K562 (cell line): ENCODE measurements at regions not wholly inside any gene's neighbourhood (a gene's known extent, or its start where the extent isn't known, plus 50 kb on each side); places are given as distances from the start of the nearest gene placed in this dataset.
A peak's percentile ranks its signal among the peaks of the same experiment; 100 is the strongest.

Experiments used
- ARNT ChIP-seq, 2 experiments: fragments of 450-650 bp; IDR thresholded peaks; 2 replicates each; pipeline ENCODE4 v1.6.1; 2016; ENCODE audit warnings: mild to moderate bottlenecking in 1 of 2
- CBX2 ChIP-seq: fragments of 200-600 bp; sonication (generic); IDR thresholded peaks from one replicate; pipeline ENCODE4 v1.6.1; 2012; ENCODE audit warnings: mild to moderate bottlenecking, low read length, inconsistent platforms; ENCODE audit not compliant: insufficient read depth, poor library complexity, severe bottlenecking
- DDX20 ChIP-seq: fragments of 450-650 bp; IDR thresholded peaks from 2 replicates; pipeline ENCODE4 v1.6.1; 2016; ENCODE audit warnings: missing genetic modification characterization, low read depth, mild to moderate bottlenecking, missing compliant biosample characterization, moderate library complexity
- GATAD2B ChIP-seq: fragments of 450-650 bp; IDR thresholded peaks from 2 replicates; pipeline ENCODE4 v1.6.1; 2017; ENCODE audit warnings: mild to moderate bottlenecking, borderline replicate concordance
- MXI1 ChIP-seq: IDR thresholded peaks from 2 replicates; pipeline ENCODE4 v1.6.1; 2011; ENCODE audit warnings: low read depth, mild to moderate bottlenecking, improper control_type of control experiment, low read length
- NR4A1 ChIP-seq, 2 experiments: fragments of 250-450 bp in 1 of 2; fragments of 450-650 bp in 1 of 2; sonication (Bioruptor Pico) in 1 of 2; IDR thresholded peaks; 2 replicates each; pipeline versions ENCODE4 v1.4.0 to v1.6.1; 2016 to 2020; ENCODE audit warnings: mild to moderate bottlenecking in 2 of 2, missing compliant biosample characterization in 1 of 2, missing genetic modification characterization in 1 of 2, moderate library complexity in 1 of 2
- PCBP1 ChIP-seq: fragments of 200-400 bp; formaldehyde crosslinking; IDR thresholded peaks from 2 replicates; pipeline ENCODE4 v1.6.1; 2018; ENCODE audit warnings: mild to moderate bottlenecking, low read depth, low read length; ENCODE audit not compliant: poor library complexity, severe bottlenecking
- POLR2A ChIP-seq: fragments of 450-650 bp; conservative IDR thresholded peaks from 2 replicates; pipeline ENCODE4 v1.6.1; 2016
- POLR3G ChIP-seq: IDR thresholded peaks from 2 replicates; pipeline ENCODE4 v1.6.1; 2011; ENCODE audit not compliant: insufficient read length, insufficient replicate concordance; ENCODE audit errors: extremely low read depth
- PTBP1 ChIP-seq: fragments of 200-400 bp; formaldehyde crosslinking; IDR thresholded peaks from 2 replicates; pipeline ENCODE4 v1.6.1; 2017; ENCODE audit warnings: low read depth, low read length
- PYGO2 ChIP-seq: fragments of 450-650 bp; IDR thresholded peaks from 2 replicates; pipeline ENCODE4 v1.6.1; 2016; ENCODE audit warnings: mild to moderate bottlenecking, missing genetic modification characterization, moderate library complexity, missing compliant biosample characterization
- SMARCE1 ChIP-seq: fragments of 450-650 bp; IDR thresholded peaks from 2 replicates; pipeline ENCODE4 v1.7.1; 2016; ENCODE audit warnings: mild to moderate bottlenecking
- ZNF707 ChIP-seq: fragments of 250-450 bp; sonication (Bioruptor Pico); conservative IDR thresholded peaks from 2 replicates; pipeline ENCODE4 v1.8.0; 2022; ENCODE audit warnings: inconsistent platforms, mild to moderate bottlenecking, moderate library complexity
- ZZZ3 ChIP-seq: fragments of 450-650 bp; IDR thresholded peaks from 2 replicates; pipeline ENCODE4 v1.6.1; 2016; ENCODE audit warnings: antibody characterized with exemption, mild to moderate bottlenecking, moderate library complexity
- TF ChIP-seq, protein P1 (sequence below): fragments of 200-400 bp; formaldehyde crosslinking; IDR thresholded peaks from 2 replicates; pipeline ENCODE4 v1.6.1; 2017; ENCODE audit warnings: mild to moderate bottlenecking, low read depth, low read length, moderate library complexity
- TF ChIP-seq, protein P2 (sequence below): sonication (generic); formaldehyde crosslinking; IDR thresholded peaks from 2 replicates; pipeline ENCODE4 v1.8.0; 2022; ENCODE audit warnings: missing genetic modification reagents, mild to moderate bottlenecking, moderate library complexity, borderline replicate concordance
- TF ChIP-seq, protein P3 (sequence below): fragments of 250-450 bp; sonication (Bioruptor Pico); IDR thresholded peaks from 2 replicates; pipeline ENCODE4 v1.5.0; 2021; ENCODE audit warnings: mild to moderate bottlenecking, borderline replicate concordance
- TF ChIP-seq, protein P4 (sequence below): fragments of 250-450 bp; sonication (Bioruptor Pico); IDR thresholded peaks from 2 replicates; pipeline ENCODE4 v1.8.0; 2022; ENCODE audit warnings: inconsistent platforms
- TF ChIP-seq, protein P5 (sequence below): sonication (generic); formaldehyde crosslinking; IDR thresholded peaks from 2 replicates; pipeline ENCODE4 v1.9.0; 2022; ENCODE audit warnings: mild to moderate bottlenecking, missing genetic modification reagents

DNA sequence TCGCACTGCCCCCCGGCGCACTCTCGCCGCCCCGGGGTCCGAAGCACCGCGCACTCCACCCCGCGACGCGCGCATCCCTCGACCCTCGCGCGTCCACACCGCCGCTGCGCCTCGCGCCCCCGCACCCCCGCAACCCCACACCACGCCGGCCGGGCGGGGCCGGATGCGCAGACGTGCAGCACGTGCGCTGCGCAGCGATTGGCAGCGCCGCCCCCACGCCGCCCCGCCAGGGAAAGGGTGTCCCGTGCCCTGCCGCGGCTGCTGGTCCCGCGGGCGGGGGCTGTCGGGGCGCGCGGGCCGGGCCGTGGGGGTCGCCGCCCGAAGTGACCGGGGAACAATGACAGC, 53.7 kb upstream of the KDM7A start (continued):
- TF ChIP-seq ARNT (IDR thresholded peaks at IDR 0.05) (no peak), GATAD2B (peak; percentile 72; the same call in 1 of the 2 replicates), DDX20 (tag) (no peak), ZZZ3 (no peak), NR4A1 (CRISPR knock-in tag; IDR thresholded peaks at IDR 0.05) (no peak), NR4A1 (tag; IDR thresholded peaks at IDR 0.05) (no peak), SMARCE1 (no peak), PCBP1 (peak; percentile 71), CBX2 (no peak), POLR3G (no peak), PTBP1 (no peak), ZNF707 (CRISPR knock-in tag) (no peak), POLR2A (no peak), PYGO2 (tag) (no peak), MXI1 (no peak)
- TF ChIP-seq, protein P1, sequence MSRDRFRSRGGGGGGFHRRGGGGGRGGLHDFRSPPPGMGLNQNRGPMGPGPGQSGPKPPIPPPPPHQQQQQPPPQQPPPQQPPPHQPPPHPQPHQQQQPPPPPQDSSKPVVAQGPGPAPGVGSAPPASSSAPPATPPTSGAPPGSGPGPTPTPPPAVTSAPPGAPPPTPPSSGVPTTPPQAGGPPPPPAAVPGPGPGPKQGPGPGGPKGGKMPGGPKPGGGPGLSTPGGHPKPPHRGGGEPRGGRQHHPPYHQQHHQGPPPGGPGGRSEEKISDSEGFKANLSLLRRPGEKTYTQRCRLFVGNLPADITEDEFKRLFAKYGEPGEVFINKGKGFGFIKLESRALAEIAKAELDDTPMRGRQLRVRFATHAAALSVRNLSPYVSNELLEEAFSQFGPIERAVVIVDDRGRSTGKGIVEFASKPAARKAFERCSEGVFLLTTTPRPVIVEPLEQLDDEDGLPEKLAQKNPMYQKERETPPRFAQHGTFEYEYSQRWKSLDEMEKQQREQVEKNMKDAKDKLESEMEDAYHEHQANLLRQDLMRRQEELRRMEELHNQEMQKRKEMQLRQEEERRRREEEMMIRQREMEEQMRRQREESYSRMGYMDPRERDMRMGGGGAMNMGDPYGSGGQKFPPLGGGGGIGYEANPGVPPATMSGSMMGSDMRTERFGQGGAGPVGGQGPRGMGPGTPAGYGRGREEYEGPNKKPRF, result no peak
- TF ChIP-seq, protein P2, sequence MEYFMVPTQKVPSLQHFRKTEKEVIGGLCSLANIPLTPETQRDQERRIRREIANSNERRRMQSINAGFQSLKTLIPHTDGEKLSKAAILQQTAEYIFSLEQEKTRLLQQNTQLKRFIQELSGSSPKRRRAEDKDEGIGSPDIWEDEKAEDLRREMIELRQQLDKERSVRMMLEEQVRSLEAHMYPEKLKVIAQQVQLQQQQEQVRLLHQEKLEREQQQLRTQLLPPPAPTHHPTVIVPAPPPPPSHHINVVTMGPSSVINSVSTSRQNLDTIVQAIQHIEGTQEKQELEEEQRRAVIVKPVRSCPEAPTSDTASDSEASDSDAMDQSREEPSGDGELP, result 0 out of 2 replicates have a peak, but pooled peaks have one; percentile 4
- TF ChIP-seq, protein P3, sequence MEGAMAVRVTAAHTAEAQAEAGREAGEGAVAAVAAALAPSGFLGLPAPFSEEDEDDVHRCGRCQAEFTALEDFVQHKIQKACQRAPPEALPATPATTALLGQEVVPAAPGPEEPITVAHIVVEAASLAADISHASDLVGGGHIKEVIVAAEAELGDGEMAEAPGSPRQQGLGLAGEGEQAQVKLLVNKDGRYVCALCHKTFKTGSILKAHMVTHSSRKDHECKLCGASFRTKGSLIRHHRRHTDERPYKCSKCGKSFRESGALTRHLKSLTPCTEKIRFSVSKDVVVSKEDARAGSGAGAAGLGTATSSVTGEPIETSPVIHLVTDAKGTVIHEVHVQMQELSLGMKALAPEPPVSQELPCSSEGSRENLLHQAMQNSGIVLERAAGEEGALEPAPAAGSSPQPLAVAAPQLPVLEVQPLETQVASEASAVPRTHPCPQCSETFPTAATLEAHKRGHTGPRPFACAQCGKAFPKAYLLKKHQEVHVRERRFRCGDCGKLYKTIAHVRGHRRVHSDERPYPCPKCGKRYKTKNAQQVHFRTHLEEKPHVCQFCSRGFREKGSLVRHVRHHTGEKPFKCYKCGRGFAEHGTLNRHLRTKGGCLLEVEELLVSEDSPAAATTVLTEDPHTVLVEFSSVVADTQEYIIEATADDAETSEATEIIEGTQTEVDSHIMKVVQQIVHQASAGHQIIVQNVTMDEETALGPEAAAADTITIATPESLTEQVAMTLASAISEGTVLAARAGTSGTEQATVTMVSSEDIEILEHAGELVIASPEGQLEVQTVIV (CRISPR knock-in tag), result no peak
- TF ChIP-seq, protein P4, sequence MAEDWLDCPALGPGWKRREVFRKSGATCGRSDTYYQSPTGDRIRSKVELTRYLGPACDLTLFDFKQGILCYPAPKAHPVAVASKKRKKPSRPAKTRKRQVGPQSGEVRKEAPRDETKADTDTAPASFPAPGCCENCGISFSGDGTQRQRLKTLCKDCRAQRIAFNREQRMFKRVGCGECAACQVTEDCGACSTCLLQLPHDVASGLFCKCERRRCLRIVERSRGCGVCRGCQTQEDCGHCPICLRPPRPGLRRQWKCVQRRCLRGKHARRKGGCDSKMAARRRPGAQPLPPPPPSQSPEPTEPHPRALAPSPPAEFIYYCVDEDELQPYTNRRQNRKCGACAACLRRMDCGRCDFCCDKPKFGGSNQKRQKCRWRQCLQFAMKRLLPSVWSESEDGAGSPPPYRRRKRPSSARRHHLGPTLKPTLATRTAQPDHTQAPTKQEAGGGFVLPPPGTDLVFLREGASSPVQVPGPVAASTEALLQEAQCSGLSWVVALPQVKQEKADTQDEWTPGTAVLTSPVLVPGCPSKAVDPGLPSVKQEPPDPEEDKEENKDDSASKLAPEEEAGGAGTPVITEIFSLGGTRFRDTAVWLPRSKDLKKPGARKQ (CRISPR knock-in tag), result 0 out of 2 replicates have a peak, but pooled peaks have one; percentile 23
- TF ChIP-seq, protein P5, sequence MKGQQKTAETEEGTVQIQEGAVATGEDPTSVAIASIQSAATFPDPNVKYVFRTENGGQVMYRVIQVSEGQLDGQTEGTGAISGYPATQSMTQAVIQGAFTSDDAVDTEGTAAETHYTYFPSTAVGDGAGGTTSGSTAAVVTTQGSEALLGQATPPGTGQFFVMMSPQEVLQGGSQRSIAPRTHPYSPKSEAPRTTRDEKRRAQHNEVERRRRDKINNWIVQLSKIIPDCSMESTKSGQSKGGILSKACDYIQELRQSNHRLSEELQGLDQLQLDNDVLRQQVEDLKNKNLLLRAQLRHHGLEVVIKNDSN, result no peak
